Chondrocyte (in vitro differentiated cells): ENCODE measurements at regions not wholly inside any gene's neighbourhood (a gene's known extent, or its start where the extent isn't known, plus 50 kb on each side); places are given as distances from the start of the nearest gene placed in this dataset.
A peak's percentile ranks its signal among the peaks of the same experiment; 100 is the strongest.

ENCODE experiments used
- DNase-seq: peaks from one replicate; pipeline ENCODE4 v3.0.0; 2021; ENCODE audit warnings: mixed read lengths, low spot score
- H3K27ac Mint-ChIP-seq: one replicate; pipeline ENCODE4 v1.8.0; 2021; ENCODE audit warnings: mild to moderate bottlenecking, moderate library complexity, mixed read lengths; ENCODE audit not compliant: unreplicated experiment
- H3K27me3 Mint-ChIP-seq: 2 replicates; pipeline ENCODE4 v1.8.0; 2021; ENCODE audit warnings: low read depth, mixed read lengths
- H3K36me3 Mint-ChIP-seq: 2 replicates; pipeline ENCODE4 v1.8.0; 2021; ENCODE audit warnings: low read depth, mixed read lengths
- H3K4me1 Mint-ChIP-seq: 2 replicates; pipeline ENCODE4 v1.8.0; 2021; ENCODE audit warnings: low read depth, mild to moderate bottlenecking, mixed read lengths
- H3K4me3 Mint-ChIP-seq: one replicate; pipeline ENCODE4 v1.8.0; 2021; ENCODE audit warnings: mild to moderate bottlenecking, moderate library complexity, mixed read lengths; ENCODE audit not compliant: unreplicated experiment
- H3K9me3 Mint-ChIP-seq: 2 replicates; pipeline ENCODE4 v1.8.0; 2021; ENCODE audit warnings: low read depth, mixed read lengths
- CTCF ChIP-seq: fragments of 200-600 bp; sonication (generic); IDR thresholded peaks from 2 replicates; pipeline ENCODE4 v1.5.0; 2021; ENCODE audit warnings: antibody characterized with exemption, mild to moderate bottlenecking, moderate library complexity

- Mint-ChIP-seq H3K36me3 (no peaks in the 10 kb centered on the region), H3K4me3 (no peak overlapping the region), H3K27ac (no peak overlapping the region), H3K27me3 (no peaks in the 10 kb centered on the region), H3K4me1 (peaks cover 13% of the 10 kb centered on the region), H3K9me3 (no peaks in the 10 kb centered on the region)
- no peak for TF ChIP-seq CTCF
- no peak for DNase-seq
Observed at GRCh38 chr10:2079603-2080078, 342.3 kb upstream of the ADARB2 start.

- Mint-ChIP-seq H3K36me3 (no peaks in the 10 kb centered on the region), H3K27me3 (no peaks in the 10 kb centered on the region), H3K27ac (peak overlapping the region; percentile 67), H3K4me1 (peaks cover 13% of the 10 kb centered on the region), H3K4me3 (no peak overlapping the region), H3K9me3 (no peaks in the 10 kb centered on the region)
- no peak for TF ChIP-seq CTCF
- DNase-seq: no peak
Observed at GRCh38 chr10:2077231-2077630, 339.9 kb upstream of the ADARB2 start.

GRCh38 chr10:2076528-2076927, 339.2 kb upstream of the ADARB2 start:
- Mint-ChIP-seq H3K4me1 (peaks cover 13% of the 10 kb centered on the region), H3K36me3 (no peaks in the 10 kb centered on the region), H3K9me3 (no peaks in the 10 kb centered on the region), H3K27ac (no peak overlapping the region), H3K27me3 (no peaks in the 10 kb centered on the region), H3K4me3 (no peak overlapping the region)
- no peak for DNase-seq
- TF ChIP-seq CTCF: no peak

GRCh38 chr10:2067015-2067414, 329.7 kb upstream of the ADARB2 start:
- DNase-seq: no peak
- Mint-ChIP-seq H3K27ac (no peak overlapping the region), H3K9me3 (peaks cover 32% of the 10 kb centered on the region), H3K27me3 (no peaks in the 10 kb centered on the region), H3K36me3 (peaks cover 4% of the 10 kb centered on the region), H3K4me1 (no peaks in the 10 kb centered on the region), H3K4me3 (no peak overlapping the region)
- TF ChIP-seq CTCF: no peak

GRCh38 chr10:2054728-2055127, 317.4 kb upstream of the ADARB2 start:
- DNase-seq: no peak
- H3K4me1 Mint-ChIP-seq: no peaks in the 10 kb centered on the region
- no peaks in the 10 kb centered on the region for H3K36me3 Mint-ChIP-seq
- H3K9me3 Mint-ChIP-seq: peaks cover 2% of the 10 kb centered on the region
- no peak for TF ChIP-seq CTCF
- H3K27ac Mint-ChIP-seq: no peak overlapping the region
- no peak overlapping the region for H3K4me3 Mint-ChIP-seq
- no peaks in the 10 kb centered on the region for H3K27me3 Mint-ChIP-seq
